Transverse colon (tissue), 4 donors: ENCODE measurements at regions not wholly inside any gene's neighbourhood (a gene's known extent, or its start where the extent isn't known, plus 50 kb on each side); places are given as distances from the start of the nearest gene placed in this dataset.

Experiments
- DNase-seq: peaks from one replicate; pipeline ENCODE4 v3.0.0-alpha.2; 2019
- H3K27ac ChIP-seq, 4 donors: fragments of 200-600 bp; sonication (generic); 2 replicates each; pipeline ENCODE4 v1.5.1; 2016 to 2018; ENCODE audit warnings: inconsistent platforms in 4 of 4
- H3K27me3 ChIP-seq: fragments of 200-600 bp; sonication (generic); 2 replicates; pipeline ENCODE4 v1.5.1; 2017; ENCODE audit warnings: inconsistent platforms
- H3K36me3 ChIP-seq, 4 donors: fragments of 200-600 bp; sonication (generic); 2 replicates each; pipeline ENCODE4 v1.5.1; 2017 to 2019; ENCODE audit warnings: inconsistent platforms in 4 of 4
- H3K4me1 ChIP-seq, 4 donors: fragments of 200-600 bp; sonication (generic); 2 replicates each; pipeline ENCODE4 v1.5.1; 2017 to 2020; ENCODE audit warnings: inconsistent platforms in 4 of 4
- H3K4me3 ChIP-seq, 4 donors: fragments of 200-600 bp; sonication (generic); 1 replicate in 1 of 4; 2 replicates in 3 of 4; pipeline versions ENCODE4 v1.5.1 to v1.6.1; 2017 to 2019; ENCODE audit warnings: inconsistent platforms in 4 of 4
- H3K9me3 ChIP-seq, 2 donors: fragments of 200-600 bp; sonication (generic); 2 replicates each; pipeline ENCODE4 v1.5.1; 2017 to 2019; ENCODE audit warnings: inconsistent platforms in 2 of 2
- CTCF ChIP-seq, 5 experiments: fragments of 200-600 bp in 3 of 5; fragments of 450-650 bp in 2 of 5; sonication (generic) in 3 of 5; IDR thresholded peaks; 1 replicate in 2 of 5; 2 replicates in 3 of 5; pipeline ENCODE4 v1.5.1; 2016 to 2017; ENCODE audit warnings: antibody characterized with exemption in 5 of 5, inconsistent platforms in 3 of 5, mild to moderate bottlenecking in 2 of 5, moderate library complexity in 1 of 5
- EP300 ChIP-seq: sonication (generic); formaldehyde crosslinking; IDR thresholded peaks from one replicate; pipeline ENCODE4 v1.6.1; 2017; ENCODE audit warnings: antibody characterized with exemption, low read depth
- POLR2A ChIP-seq: fragments of 450-650 bp; IDR thresholded peaks from one replicate; pipeline ENCODE4 v1.6.1; 2016; ENCODE audit warnings: antibody characterized with exemption, mild to moderate bottlenecking, moderate library complexity
- POLR2AphosphoS5 ChIP-seq, 3 donors: sonication (generic); formaldehyde crosslinking; IDR thresholded peaks; one replicate each; pipeline ENCODE4 v1.6.1; 2016; ENCODE audit warnings: antibody characterized with exemption in 3 of 3
- WGBS, 2 donors: methylation state at CpG; one replicate each; pipeline ENCODE4 v1.1.5; 2018; ENCODE audit warnings: low coverage in 1 of 2; 5-methylcytosine and 5-hydroxymethylcytosine counted together
- in situ Hi-C, 4 donors: fragments of 200-750 bp; cut with MboI; loops; one replicate each; pipeline versions ENCODE4 v1.15.0 to v1.15.1; 2017; ENCODE audit warnings: low sequenced_read_pairs in 3 of 4, low pct_ligation_motif_present in 1 of 4, low pct_unique_long_range_greater_than_20kb in 1 of 4
- intact Hi-C: fragments of 100-400 bp; cut with DNase I; formaldehyde crosslinking; loops from one replicate; pipeline ENCODE4 v1.15.1; 2023; ENCODE audit warnings: low total_unique reads

DNA sequence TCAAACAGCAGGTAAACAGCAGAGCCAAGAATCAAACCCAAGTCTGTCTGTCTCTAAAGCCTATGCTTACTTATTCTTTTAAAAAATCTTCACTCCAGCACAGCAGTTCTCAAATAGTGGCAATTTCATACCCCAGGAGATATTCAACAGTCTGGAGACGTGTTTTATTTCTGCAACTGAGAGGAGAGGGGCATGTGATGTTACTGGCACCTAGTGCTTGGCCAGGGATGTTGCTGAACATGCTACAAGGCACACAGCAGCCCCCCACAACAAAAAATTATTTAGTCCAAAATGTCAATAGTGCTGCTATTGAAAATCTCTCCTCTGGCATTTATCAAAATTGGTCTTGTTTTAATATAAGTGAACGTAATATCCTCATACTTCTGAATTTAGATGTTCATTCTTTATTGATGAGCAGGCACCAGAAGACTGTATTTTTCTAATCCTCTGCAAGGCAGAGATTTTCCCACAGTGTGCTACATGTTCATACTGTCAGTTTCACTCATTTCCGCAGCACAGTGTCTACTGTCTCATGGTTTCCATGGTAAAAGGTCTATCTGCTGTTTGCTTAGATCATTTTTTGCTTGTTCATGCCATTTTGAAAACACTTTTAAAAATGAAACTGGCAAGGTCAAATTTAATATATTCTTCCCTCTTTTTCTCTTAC is 90.5 kb downstream of the LRATD1 start:
- 64 to 86% methylated on average over 2 to 3 of the region's 3 CpGs for WGBS, 2 donors
- DNase-seq, result no peak
- intact Hi-C loops, result no loop called here
- no peaks in the 10 kb centered on the region for H3K9me3 ChIP-seq
- in situ Hi-C loops, result no loop called here
- H3K27ac ChIP-seq, result no peak overlapping the region
- H3K4me1 ChIP-seq, result no peaks in the 10 kb centered on the region
- TF ChIP-seq EP300 (no peak), POLR2A (no peak), POLR2AphosphoS5 (IDR thresholded peaks at IDR 0.05) (no peak), CTCF (IDR thresholded peaks at IDR 0.05) (no peak)
- H3K4me3 ChIP-seq, result no peak overlapping the region
- no peaks in the 10 kb centered on the region for H3K27me3 ChIP-seq
- no peaks in the 10 kb centered on the region for H3K36me3 ChIP-seq

DNA sequence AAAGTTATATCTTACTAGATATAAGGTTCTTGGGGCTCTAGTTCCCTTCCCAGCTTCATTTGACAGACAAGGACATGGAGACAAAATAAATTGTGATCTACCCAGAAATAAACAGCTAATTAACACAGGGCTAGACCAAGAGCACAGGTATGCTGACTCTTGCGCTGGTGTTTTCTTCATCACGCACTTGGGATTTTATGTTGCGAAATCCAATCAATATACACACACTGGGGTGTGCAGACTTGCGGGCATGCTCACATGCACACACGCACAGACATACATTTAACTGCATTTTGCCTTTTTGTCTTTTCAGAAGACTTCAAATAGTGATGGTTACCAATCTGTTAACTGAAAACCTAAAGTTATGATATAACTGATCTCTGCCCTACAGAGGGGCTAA is 91.2 kb downstream of the LRATD1 start:
- in situ Hi-C loops, result no loop called here
- 74 to 84% methylated on average over 5 of the region's 5 CpGs for WGBS, 2 donors

DNA sequence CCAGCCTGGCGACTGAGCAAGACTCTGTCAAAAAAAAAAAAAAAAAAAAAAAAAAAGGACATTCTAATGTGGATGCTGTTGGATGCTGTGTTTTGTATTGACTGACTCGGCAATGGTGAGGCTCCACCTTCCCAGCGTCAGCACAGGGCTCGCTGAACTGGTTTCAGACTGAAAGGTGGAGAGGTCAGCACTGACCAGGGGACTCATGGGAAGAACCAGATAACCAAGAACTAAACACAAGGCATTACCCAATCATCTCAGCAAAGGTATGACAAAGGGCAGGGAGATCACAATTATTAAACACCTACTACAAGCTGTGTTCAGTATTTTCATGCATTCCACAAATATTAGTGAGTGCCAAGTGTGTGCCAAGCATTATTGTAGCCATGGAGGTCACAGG is 103.2 kb downstream of the LRATD1 start:
- TF ChIP-seq CTCF (IDR thresholded peaks at IDR 0.05) (no peak), POLR2A (no peak), POLR2AphosphoS5 (IDR thresholded peaks at IDR 0.05) (no peak), EP300 (no peak)
- DNase-seq, result no peak
- H3K36me3 ChIP-seq, result no peaks in the 10 kb centered on the region
- no peaks in the 10 kb centered on the region for H3K4me1 ChIP-seq
- intact Hi-C loops (no loop called here), in situ Hi-C loops (no loop called here)
- no peak overlapping the region for H3K27ac ChIP-seq
- H3K9me3 ChIP-seq, result no peaks in the 10 kb centered on the region
- H3K4me3 ChIP-seq, result no peak overlapping the region
- no peaks in the 10 kb centered on the region for H3K27me3 ChIP-seq
- 83% methylated on average over 4 of the region's 4 CpGs; no CpG with 5 or more reads in 1 of the 2 donors for WGBS, 2 donors

More for the DNA sequence above, 91.2 kb downstream of the LRATD1 start:
- Histone ChIP-seq H3K27ac (no peak overlapping the region), H3K27me3 (no peaks in the 10 kb centered on the region), H3K9me3 (no peaks in the 10 kb centered on the region), H3K4me3 (no peak overlapping the region), H3K4me1 (no peaks in the 10 kb centered on the region), H3K36me3 (no peaks in the 10 kb centered on the region)
- intact Hi-C loops, result no loop called here
- DNase-seq, result no peak
- TF ChIP-seq CTCF (IDR thresholded peaks at IDR 0.05), result no peak
- no peak for TF ChIP-seq POLR2A
- no peak for TF ChIP-seq EP300
- TF ChIP-seq POLR2AphosphoS5 (IDR thresholded peaks at IDR 0.05), result no peak

GRCh38 chr2:14737201-14737600 is 104.7 kb downstream of the LRATD1 start:
- 37 to 67% methylated on average over 1 of the region's 1 CpG for WGBS, 2 donors
- Histone ChIP-seq H3K27ac (no peak overlapping the region), H3K36me3 (no peaks in the 10 kb centered on the region), H3K27me3 (no peaks in the 10 kb centered on the region), H3K4me3 (no peak overlapping the region), H3K4me1 (no peaks in the 10 kb centered on the region), H3K9me3 (no peaks in the 10 kb centered on the region)
- in situ Hi-C loops, result no loop called here
- DNase-seq, result no peak
- intact Hi-C loops, result no loop called here
- TF ChIP-seq CTCF (IDR thresholded peaks at IDR 0.05), result no peak
- no peak for TF ChIP-seq EP300
- no peak for TF ChIP-seq POLR2A
- no peak for TF ChIP-seq POLR2AphosphoS5 (IDR thresholded peaks at IDR 0.05)
